SU-DHL-6 (cell line): ENCODE measurements at regions not wholly inside any gene's neighbourhood (a gene's known extent, or its start where the extent isn't known, plus 50 kb on each side); places are given as distances from the start of the nearest gene placed in this dataset.

Experiments
- H2AFZ ChIP-seq: fragments of 200-600 bp; sonication (generic); 2 replicates; pipeline ENCODE4 v1.6.1; 2014; ENCODE audit warnings: low read depth, mild to moderate bottlenecking, moderate library complexity, mixed read lengths, antibody characterized with exemption, low read length; ENCODE audit not compliant: severe bottlenecking
- H3F3A ChIP-seq: fragments of 200-600 bp; shearing (Covaris generic); 2 replicates; pipeline ENCODE4 v1.6.0; 2016; ENCODE audit warnings: antibody characterized with exemption, mild to moderate bottlenecking; ENCODE audit not compliant: insufficient read depth
- H3K27ac ChIP-seq: fragments of 200-600 bp; sonication (generic); 2 replicates; pipeline ENCODE4 v1.5.1; 2016; ENCODE audit warnings: low read depth, mild to moderate bottlenecking, low read length, moderate library complexity, mixed read lengths
- H3K27me3 ChIP-seq: fragments of 200-600 bp; sonication (generic), shearing (Covaris generic); 2 replicates; pipeline ENCODE4 v1.6.0; 2014; ENCODE audit warnings: mild to moderate bottlenecking, low read length
- H3K36me3 ChIP-seq: fragments of 200-600 bp; sonication (generic); 2 replicates; pipeline ENCODE4 v1.6.1; 2014; ENCODE audit warnings: mild to moderate bottlenecking, low read length, mixed read lengths
- H3K4me2 ChIP-seq: fragments of 300-600, 200-600 bp; shearing (Covaris generic), sonication (generic); 2 replicates; pipeline ENCODE4 v1.6.0; 2014; ENCODE audit warnings: low read length, low read depth, mild to moderate bottlenecking; ENCODE audit not compliant: poor library complexity, severe bottlenecking
- H3K4me3 ChIP-seq: fragments of 200-600 bp; sonication (generic); 2 replicates; pipeline ENCODE4 v1.5.1; 2014; ENCODE audit warnings: antibody characterized with exemption, low read length, mild to moderate bottlenecking, mixed read lengths; ENCODE audit not compliant: insufficient read depth, poor library complexity, severe bottlenecking
- H3K79me2 ChIP-seq: fragments of 200-600 bp; sonication (generic); 2 replicates; pipeline ENCODE4 v1.6.1; 2014; ENCODE audit warnings: mild to moderate bottlenecking, low read length, moderate library complexity; ENCODE audit not compliant: insufficient read depth
- H3K9ac ChIP-seq: fragments of 200-600 bp; sonication (generic); 2 replicates; pipeline ENCODE4 v1.7.0; 2014; ENCODE audit warnings: mild to moderate bottlenecking, low read length
- H3K9me2 ChIP-seq: fragments of 200-600 bp; sonication (generic); replicated peaks from 2 replicates; pipeline ENCODE4 v1.6.1; 2014; ENCODE audit warnings: low read length; ENCODE audit not compliant: insufficient read depth
- H3K9me3 ChIP-seq: fragments of 200-600 bp; sonication (generic); 2 replicates; pipeline ENCODE4 v1.6.1; 2014; ENCODE audit warnings: low read length, mixed read lengths; ENCODE audit not compliant: insufficient read depth
- H4K20me1 ChIP-seq: fragments of 200-600 bp; sonication (generic); 2 replicates; pipeline ENCODE4 v1.6.1; 2014; ENCODE audit warnings: low read depth, mild to moderate bottlenecking, antibody characterized with exemption, low read length, moderate library complexity, mixed read lengths
- EZH2phosphoT487 ChIP-seq: fragments of 200-600 bp; sonication (generic), shearing (Covaris generic); conservative IDR thresholded peaks from 2 replicates; pipeline ENCODE4 v1.6.1; 2018; ENCODE audit warnings: mild to moderate bottlenecking, antibody characterized with exemption, low read length, moderate library complexity, mixed read lengths
- TF ChIP-seq, protein P1 (sequence below): fragments of 200-600 bp; sonication (generic); IDR thresholded peaks from one replicate; pipeline ENCODE4 v1.5.1; 2017; ENCODE audit warnings: antibody characterized with exemption, mild to moderate bottlenecking, low read length, moderate library complexity; ENCODE audit not compliant: insufficient read depth, poor library complexity, severe bottlenecking

DNA sequence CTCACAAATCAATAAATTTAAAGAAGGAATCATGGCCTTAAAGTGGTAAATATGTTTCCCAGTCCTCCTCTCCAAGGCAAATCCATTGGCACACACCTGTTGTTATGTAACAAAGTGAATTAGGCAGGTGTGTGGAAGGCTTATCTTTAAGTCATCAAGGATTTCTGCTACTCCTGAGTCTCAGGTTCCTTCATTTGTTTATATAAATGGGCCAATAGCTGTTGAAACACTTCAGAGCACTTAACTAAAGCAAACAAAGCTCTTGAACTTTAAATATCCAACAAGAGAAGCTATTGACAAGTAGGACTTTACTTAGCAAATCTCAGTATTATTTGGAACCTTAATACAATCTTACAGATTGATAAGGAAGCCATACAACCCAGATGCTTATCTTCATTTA lies 99.3 kb upstream of the ESRRG start:
- Histone ChIP-seq H4K20me1 (no peaks in the 10 kb centered on the region), H3F3A (no peaks in the 10 kb centered on the region), H3K4me3 (no peak overlapping the region), H3K27ac (no peak overlapping the region), H3K4me2 (no peak overlapping the region), H3K9me3 (no peaks in the 10 kb centered on the region), H3K79me2 (no peaks in the 10 kb centered on the region), H3K9ac (no peak overlapping the region), H3K27me3 (no peaks in the 10 kb centered on the region), H3K36me3 (no peaks in the 10 kb centered on the region), H3K9me2 (no peaks in the 10 kb centered on the region), H2AFZ (no peak overlapping the region)
- TF ChIP-seq, protein P1, sequence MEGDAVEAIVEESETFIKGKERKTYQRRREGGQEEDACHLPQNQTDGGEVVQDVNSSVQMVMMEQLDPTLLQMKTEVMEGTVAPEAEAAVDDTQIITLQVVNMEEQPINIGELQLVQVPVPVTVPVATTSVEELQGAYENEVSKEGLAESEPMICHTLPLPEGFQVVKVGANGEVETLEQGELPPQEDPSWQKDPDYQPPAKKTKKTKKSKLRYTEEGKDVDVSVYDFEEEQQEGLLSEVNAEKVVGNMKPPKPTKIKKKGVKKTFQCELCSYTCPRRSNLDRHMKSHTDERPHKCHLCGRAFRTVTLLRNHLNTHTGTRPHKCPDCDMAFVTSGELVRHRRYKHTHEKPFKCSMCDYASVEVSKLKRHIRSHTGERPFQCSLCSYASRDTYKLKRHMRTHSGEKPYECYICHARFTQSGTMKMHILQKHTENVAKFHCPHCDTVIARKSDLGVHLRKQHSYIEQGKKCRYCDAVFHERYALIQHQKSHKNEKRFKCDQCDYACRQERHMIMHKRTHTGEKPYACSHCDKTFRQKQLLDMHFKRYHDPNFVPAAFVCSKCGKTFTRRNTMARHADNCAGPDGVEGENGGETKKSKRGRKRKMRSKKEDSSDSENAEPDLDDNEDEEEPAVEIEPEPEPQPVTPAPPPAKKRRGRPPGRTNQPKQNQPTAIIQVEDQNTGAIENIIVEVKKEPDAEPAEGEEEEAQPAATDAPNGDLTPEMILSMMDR: no peak
- no peak for TF ChIP-seq EZH2phosphoT487

DNA sequence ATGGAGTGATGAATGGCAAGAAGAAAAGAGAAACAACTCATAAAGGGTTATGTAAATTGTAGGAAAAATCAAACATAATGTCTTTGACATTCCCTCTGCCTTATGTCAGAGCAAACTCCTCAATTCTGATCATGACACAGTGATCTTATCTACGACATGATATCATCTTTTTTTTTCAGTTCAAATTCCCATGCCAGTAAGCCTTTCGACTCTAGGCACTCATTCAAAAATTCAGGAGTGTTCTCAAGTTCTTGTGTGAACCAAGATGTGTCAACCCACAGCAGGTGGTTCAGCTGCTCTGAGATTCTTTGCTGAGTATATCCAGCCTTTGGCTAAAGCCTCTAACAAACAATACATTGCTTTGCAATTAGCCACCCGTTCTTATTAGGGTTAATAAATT lies 97.1 kb upstream of the ESRRG start:
- no peaks in the 10 kb centered on the region for H3K9me3 ChIP-seq
- H3K27me3 ChIP-seq: no peaks in the 10 kb centered on the region
- H3K9ac ChIP-seq: no peak overlapping the region
- H3F3A ChIP-seq: no peaks in the 10 kb centered on the region
- H4K20me1 ChIP-seq: no peaks in the 10 kb centered on the region
- H3K4me3 ChIP-seq: no peak overlapping the region
- no peak overlapping the region for H3K4me2 ChIP-seq
- H3K27ac ChIP-seq: no peak overlapping the region
- no peak overlapping the region for H2AFZ ChIP-seq
- H3K79me2 ChIP-seq: no peaks in the 10 kb centered on the region
- H3K36me3 ChIP-seq: no peaks in the 10 kb centered on the region
- TF ChIP-seq, protein P1: no peak
- no peak for TF ChIP-seq EZH2phosphoT487
- no peaks in the 10 kb centered on the region for H3K9me2 ChIP-seq

DNA sequence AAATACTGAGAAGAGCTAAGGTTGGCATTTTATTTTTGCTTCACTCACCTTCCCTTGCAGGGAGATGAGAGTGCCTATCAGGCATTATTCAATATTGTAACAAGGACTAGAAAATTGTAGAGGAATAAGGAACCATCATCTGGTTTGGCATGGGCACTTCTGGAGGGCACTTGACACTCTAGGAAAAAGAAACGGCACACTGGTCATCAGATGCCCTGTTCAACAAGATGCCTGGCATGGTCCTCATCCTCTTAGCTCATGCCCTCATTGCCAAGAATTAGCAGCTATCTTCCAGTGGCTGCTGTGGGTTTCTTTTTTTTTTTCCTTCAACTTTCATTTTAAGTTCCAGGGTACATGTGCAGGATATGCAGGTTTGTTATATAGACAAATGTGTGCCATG lies 95.1 kb upstream of the ESRRG start:
- Histone ChIP-seq H3F3A (no peaks in the 10 kb centered on the region), H3K27me3 (no peaks in the 10 kb centered on the region), H3K9me3 (no peaks in the 10 kb centered on the region), H3K36me3 (no peaks in the 10 kb centered on the region), H3K4me3 (no peak overlapping the region), H4K20me1 (no peaks in the 10 kb centered on the region), H3K79me2 (no peaks in the 10 kb centered on the region), H3K9me2 (no peaks in the 10 kb centered on the region), H2AFZ (no peak overlapping the region), H3K27ac (no peak overlapping the region), H3K4me2 (no peak overlapping the region), H3K9ac (no peak overlapping the region)
- TF ChIP-seq, protein P1: no peak
- TF ChIP-seq EZH2phosphoT487: no peak
